Testis (tissue), 2 donors: ENCODE measurements at regions not wholly inside any gene's neighbourhood (a gene's known extent, or its start where the extent isn't known, plus 50 kb on each side); places are given as distances from the start of the nearest gene placed in this dataset.

Source experiments
- POLR2A ChIP-seq: fragments of 450-650 bp; IDR thresholded peaks from one replicate; pipeline ENCODE4 v1.6.1; 2017; ENCODE audit warnings: antibody characterized with exemption, mild to moderate bottlenecking, moderate library complexity
- TF ChIP-seq, protein P1 (sequence below), 3 experiments: fragments of 450-650 bp in 2 of 3; fragments of 200-600 bp in 1 of 3; sonication (generic) in 1 of 3; IDR thresholded peaks; one replicate each; pipeline ENCODE4 v1.5.1; 2016 to 2019; ENCODE audit warnings: antibody characterized with exemption in 3 of 3, mild to moderate bottlenecking in 2 of 3, moderate library complexity in 1 of 3

- TF ChIP-seq, protein P1, sequence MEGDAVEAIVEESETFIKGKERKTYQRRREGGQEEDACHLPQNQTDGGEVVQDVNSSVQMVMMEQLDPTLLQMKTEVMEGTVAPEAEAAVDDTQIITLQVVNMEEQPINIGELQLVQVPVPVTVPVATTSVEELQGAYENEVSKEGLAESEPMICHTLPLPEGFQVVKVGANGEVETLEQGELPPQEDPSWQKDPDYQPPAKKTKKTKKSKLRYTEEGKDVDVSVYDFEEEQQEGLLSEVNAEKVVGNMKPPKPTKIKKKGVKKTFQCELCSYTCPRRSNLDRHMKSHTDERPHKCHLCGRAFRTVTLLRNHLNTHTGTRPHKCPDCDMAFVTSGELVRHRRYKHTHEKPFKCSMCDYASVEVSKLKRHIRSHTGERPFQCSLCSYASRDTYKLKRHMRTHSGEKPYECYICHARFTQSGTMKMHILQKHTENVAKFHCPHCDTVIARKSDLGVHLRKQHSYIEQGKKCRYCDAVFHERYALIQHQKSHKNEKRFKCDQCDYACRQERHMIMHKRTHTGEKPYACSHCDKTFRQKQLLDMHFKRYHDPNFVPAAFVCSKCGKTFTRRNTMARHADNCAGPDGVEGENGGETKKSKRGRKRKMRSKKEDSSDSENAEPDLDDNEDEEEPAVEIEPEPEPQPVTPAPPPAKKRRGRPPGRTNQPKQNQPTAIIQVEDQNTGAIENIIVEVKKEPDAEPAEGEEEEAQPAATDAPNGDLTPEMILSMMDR (IDR thresholded peaks at IDR 0.05): no peak
- no peak for TF ChIP-seq POLR2A
Measured at GRCh38 chr1:208818770-208819445, 574.7 kb upstream of the PLXNA2 start.
